GM18508 (cell line): ENCODE measurements at regions not wholly inside any gene's neighbourhood (a gene's known extent, or its start where the extent isn't known, plus 50 kb on each side); places are given as distances from the start of the nearest gene placed in this dataset.

Experiments
- ATAC-seq: cut with Tn5 transposase; IDR thresholded peaks from one replicate; pipeline ENCODE4 v1.9.1; 2021; ENCODE audit warnings: moderate number of reproducible peaks; ENCODE audit not compliant: insufficient read depth, unreplicated experiment

DNA sequence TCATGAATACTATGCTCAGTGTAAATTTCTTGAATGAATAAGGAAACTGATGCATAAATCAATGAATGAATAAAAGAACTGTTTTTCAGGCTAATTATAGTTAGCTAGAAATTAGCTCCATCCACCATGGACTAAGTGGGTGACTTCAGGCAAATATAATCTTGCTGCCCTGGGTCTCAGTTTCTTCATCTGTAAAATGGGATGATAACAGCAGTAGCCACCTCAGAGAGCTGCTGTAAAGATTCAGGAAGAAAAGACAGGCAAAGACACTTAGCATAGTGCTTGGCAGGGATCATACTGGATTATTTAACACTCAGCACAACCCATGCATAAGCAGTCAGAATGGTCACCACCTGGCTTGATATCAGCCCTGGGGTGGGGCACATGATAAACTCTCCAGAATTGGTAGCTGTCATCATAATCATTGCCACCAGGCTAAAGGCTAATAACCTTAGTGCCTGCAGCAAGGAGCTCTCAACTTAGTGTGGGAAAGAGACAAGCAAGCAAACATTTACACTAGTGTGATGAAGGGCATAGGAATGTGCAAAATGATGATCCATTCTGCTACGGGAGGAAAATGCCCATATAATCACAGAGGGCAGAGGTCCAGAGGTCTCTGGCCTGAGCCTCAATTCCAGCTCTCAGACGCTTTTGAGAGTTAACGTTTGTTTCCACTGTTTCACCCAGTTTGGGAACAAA, 234.7 kb upstream of the TBX3 start:
- ATAC-seq, result no peak

GRCh38 chr12:114917953-114918352, 234.0 kb upstream of the TBX3 start:
- ATAC-seq, result no peak

DNA sequence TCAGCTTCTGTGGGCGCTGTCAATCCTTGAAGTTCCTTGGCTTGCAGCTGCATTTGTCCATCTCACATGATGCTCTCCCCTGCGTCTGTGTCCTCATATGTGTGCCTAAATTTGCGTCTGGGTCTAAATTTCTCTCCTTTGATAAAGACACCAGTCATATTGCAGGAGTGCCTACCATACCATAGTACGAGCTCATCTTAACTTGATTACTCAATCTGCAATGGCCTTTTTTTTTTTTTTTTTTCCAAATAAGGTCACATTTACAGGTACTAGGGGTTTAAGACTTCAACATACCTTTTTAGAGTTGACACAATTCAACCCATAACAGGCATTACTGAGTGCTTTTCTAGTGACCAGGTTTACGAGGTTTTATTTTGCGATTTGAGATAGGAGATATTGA, 233.3 kb upstream of the TBX3 start:
- no peak for ATAC-seq

DNA sequence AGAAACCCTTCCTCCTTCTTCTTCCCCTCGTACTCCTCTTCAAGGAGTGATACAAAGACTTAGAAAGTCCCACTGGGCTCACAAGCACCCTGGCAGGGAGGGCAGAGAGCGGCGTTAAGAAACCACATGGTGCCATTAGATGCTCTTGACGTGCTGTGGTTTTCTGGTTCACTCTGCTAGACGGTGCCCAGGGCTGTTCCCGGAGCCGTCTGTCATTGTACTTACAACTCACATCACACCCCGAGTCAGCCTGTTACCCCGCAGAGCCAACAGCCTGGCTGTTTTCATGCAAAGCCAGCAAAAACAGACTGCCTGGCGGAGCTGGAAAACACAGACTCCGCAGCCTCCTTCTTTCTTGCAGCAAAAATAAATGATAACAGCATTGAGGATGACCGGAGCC, 232.6 kb upstream of the TBX3 start:
- ATAC-seq, result no peak

GRCh38 chr12:114916124-114916523, 232.1 kb upstream of the TBX3 start:
- no peak for ATAC-seq

- ATAC-seq, result no peak
Measured at GRCh38 chr12:114913871-114914801, 230.2 kb upstream of the TBX3 start.

GRCh38 chr12:114912811-114913210, 228.8 kb upstream of the TBX3 start:
- no peak for ATAC-seq

GRCh38 chr12:114911196-114911595, 227.2 kb upstream of the TBX3 start:
- ATAC-seq, result no peak

DNA sequence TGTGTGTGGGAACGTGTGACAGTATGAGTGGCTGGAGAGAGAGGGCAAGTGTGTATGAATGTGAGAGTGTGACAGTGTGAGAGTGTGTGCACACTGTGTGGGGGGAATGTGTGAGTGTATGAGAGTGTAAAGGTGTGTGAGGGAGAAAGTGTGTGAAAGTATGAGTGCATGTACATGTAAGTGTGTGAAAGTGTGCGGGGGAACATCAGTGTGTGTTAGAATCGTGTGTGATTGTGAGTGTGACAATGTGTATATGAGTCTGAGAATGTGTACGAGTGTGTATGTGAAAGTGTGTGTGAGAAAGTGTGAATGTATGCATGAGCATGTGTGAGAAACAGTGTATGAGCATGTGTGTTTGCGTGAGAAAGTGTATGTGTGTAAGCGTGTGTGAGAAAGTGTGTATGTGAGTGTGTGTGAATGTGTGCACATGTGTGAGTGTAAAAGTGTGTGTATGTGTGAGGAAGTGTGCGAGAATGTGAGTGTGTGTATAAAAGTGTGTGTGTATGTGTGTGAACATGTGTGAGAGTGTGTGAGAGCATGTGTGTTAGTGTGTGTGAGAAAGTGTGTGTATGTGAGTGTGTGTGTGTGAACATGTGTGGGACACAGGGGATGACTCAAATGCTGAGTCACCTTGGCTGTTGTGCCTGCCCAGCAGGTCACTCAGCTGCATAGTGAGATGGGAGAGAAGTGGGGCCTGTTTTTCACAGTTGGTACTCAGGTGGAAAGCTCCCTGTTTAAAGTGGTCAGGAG, 220.5 kb upstream of the TBX3 start:
- ATAC-seq, result no peak

GRCh38 chr12:114903083-114903691, 219.2 kb upstream of the TBX3 start:
- no peak for ATAC-seq

GRCh38 chr12:114902665-114903064, 218.7 kb upstream of the TBX3 start:
- no peak for ATAC-seq

- ATAC-seq, result no peak
Measured at GRCh38 chr12:114901316-114901715, 217.3 kb upstream of the TBX3 start.

DNA sequence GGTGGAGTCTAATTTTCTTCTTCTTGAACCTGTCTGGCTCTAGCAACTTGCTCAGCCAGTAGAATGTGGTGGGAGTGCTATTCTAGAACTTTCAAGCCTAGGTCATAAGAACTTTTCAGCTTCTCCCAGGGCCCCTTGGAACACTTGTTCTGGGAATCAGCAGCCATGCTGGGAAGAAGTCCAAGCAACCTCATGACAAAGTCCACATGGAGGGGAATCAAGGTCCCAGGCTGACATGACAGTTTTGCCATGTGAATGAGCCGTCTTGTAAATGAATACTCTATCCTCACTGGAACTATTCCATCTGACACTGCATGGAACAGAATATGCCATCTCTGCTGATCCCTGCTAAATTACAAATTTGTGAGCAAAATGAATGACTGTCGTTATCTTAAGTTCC, 214.2 kb upstream of the TBX3 start:
- ATAC-seq, result no peak

DNA sequence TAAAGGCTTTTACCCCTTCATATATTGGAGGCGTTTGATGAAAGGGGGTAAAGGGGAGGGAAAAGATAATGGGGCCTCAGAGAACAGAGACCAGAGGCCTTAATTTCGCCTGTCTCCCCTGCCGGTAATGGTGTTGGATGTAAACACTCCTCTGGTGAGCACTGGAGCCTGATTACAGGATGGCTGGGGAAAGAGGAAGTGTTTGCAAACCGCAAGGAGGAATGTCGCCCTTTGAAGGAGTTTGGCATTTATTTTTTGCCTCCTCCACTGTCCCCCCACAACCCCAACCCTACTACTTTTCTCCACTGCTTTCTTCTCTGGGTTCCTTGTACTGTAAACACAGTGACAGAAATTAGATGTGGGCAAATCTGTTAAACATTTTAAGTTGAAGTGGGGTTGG, 211.9 kb upstream of the TBX3 start:
- no peak for ATAC-seq

DNA sequence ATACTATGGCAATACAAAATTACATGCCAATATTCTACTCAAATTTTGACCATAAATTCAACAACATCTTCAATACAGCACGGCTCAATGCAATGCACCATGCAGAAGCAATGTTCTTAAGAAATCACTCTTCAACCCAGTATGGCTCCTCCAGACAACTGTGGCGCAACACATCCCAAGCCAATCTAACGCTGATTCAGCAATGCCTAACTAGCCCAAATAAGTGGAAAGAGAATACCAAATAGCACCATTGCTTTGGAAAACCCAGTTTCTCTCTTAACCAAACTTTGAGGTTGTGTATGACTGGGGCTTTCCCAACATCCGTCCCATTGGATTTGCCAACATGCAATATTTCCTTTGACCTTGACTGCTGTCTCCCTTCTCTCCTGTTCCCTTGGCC, 211.1 kb upstream of the TBX3 start:
- ATAC-seq, result no peak

- no peak for ATAC-seq
Measured at GRCh38 chr12:114894076-114894475, 210.1 kb upstream of the TBX3 start.

GRCh38 chr12:114888928-114889584, 205.1 kb upstream of the TBX3 start:
- ATAC-seq, result no peak

- no peak for ATAC-seq
Measured at GRCh38 chr12:114888448-114888847, 204.5 kb upstream of the TBX3 start.

GRCh38 chr12:114885501-114885900, 201.5 kb upstream of the TBX3 start:
- ATAC-seq, result no peak

GRCh38 chr12:114884575-114884974, 200.6 kb upstream of the TBX3 start:
- no peak for ATAC-seq
